ENCODE measurements at regions not wholly inside any gene's neighbourhood (a gene's known extent, or its start where the extent isn't known, plus 50 kb on each side); places are given as distances from the start of the nearest gene placed in this dataset.

- Histone ChIP-seq H3K9me3 (ENCODE audit: control insufficient read depth, insufficient read depth, low read length) (no peaks in the 10 kb centered on the region), H3K9ac (ENCODE audit: low read depth, low read length) (no peak overlapping the region), H3K4me1 (ENCODE audit: insufficient read depth, low read length) (no peaks in the 10 kb centered on the region), H3K36me3 (ENCODE audit: insufficient read depth, low read length) (no peaks in the 10 kb centered on the region)
Measured at GRCh38 chr2:5094192-5094591, 598.0 kb upstream of the SOX11 start.

GRCh38 chr2:5098286-5098685 lies 593.9 kb upstream of the SOX11 start:
- no peaks in the 10 kb centered on the region for H3K9me3 ChIP-seq (ENCODE audit: control insufficient read depth, insufficient read depth, low read length)
- no peaks in the 10 kb centered on the region for H3K4me1 ChIP-seq (ENCODE audit: insufficient read depth, low read length)
- no peaks in the 10 kb centered on the region for H3K36me3 ChIP-seq (ENCODE audit: insufficient read depth, low read length)
- no peak overlapping the region for H3K9ac ChIP-seq (ENCODE audit: low read depth, low read length)

GRCh38 chr2:5102823-5103222 lies 589.4 kb upstream of the SOX11 start:
- H3K9ac ChIP-seq (ENCODE audit: low read depth, low read length) = no peak overlapping the region
- no peaks in the 10 kb centered on the region for H3K36me3 ChIP-seq (ENCODE audit: insufficient read depth, low read length)
- H3K9me3 ChIP-seq (ENCODE audit: control insufficient read depth, insufficient read depth, low read length) = no peaks in the 10 kb centered on the region; the same call in 1 of the 2 replicates
- H3K4me1 ChIP-seq (ENCODE audit: insufficient read depth, low read length) = no peaks in the 10 kb centered on the region

GRCh38 chr2:5111581-5111980 lies 580.6 kb upstream of the SOX11 start:
- no peak overlapping the region for H3K9ac ChIP-seq (ENCODE audit: low read depth, low read length)
- H3K4me1 ChIP-seq (ENCODE audit: insufficient read depth, low read length) = no peaks in the 10 kb centered on the region
- no peaks in the 10 kb centered on the region for H3K36me3 ChIP-seq (ENCODE audit: insufficient read depth, low read length)
- H3K9me3 ChIP-seq (ENCODE audit: control insufficient read depth, insufficient read depth, low read length) = peaks cover 20% of the 10 kb centered on the region

- Histone ChIP-seq H3K9ac (ENCODE audit: low read depth, low read length) (no peak overlapping the region), H3K9me3 (ENCODE audit: control insufficient read depth, insufficient read depth, low read length) (peaks cover 11% of the 10 kb centered on the region), H3K36me3 (ENCODE audit: insufficient read depth, low read length) (no peaks in the 10 kb centered on the region), H3K4me1 (ENCODE audit: insufficient read depth, low read length) (no peaks in the 10 kb centered on the region)
Measured at GRCh38 chr2:5119046-5119445, 573.1 kb upstream of the SOX11 start.

GRCh38 chr2:5121121-5121520 lies 571.1 kb upstream of the SOX11 start:
- Histone ChIP-seq H3K9me3 (ENCODE audit: control insufficient read depth, insufficient read depth, low read length) (no peaks in the 10 kb centered on the region; the same call in 1 of the 2 replicates), H3K9ac (ENCODE audit: low read depth, low read length) (no peak overlapping the region), H3K36me3 (ENCODE audit: insufficient read depth, low read length) (no peaks in the 10 kb centered on the region), H3K4me1 (ENCODE audit: insufficient read depth, low read length) (peaks cover 9% of the 10 kb centered on the region; the same call in 1 of the 2 replicates)

GRCh38 chr2:5121642-5122041 lies 570.5 kb upstream of the SOX11 start:
- no peaks in the 10 kb centered on the region for H3K36me3 ChIP-seq (ENCODE audit: insufficient read depth, low read length)
- H3K4me1 ChIP-seq (ENCODE audit: insufficient read depth, low read length) = peaks cover 9% of the 10 kb centered on the region; the same call in 1 of the 2 replicates

GRCh38 chr2:5123582-5124196 lies 568.5 kb upstream of the SOX11 start:
- Histone ChIP-seq H3K36me3 (ENCODE audit: insufficient read depth, low read length) (no peaks in the 10 kb centered on the region), H3K4me1 (ENCODE audit: insufficient read depth, low read length) (peaks cover 9% of the 10 kb centered on the region; the same call in 1 of the 2 replicates), H3K9ac (ENCODE audit: low read depth, low read length) (no peak overlapping the region), H3K9me3 (ENCODE audit: control insufficient read depth, insufficient read depth, low read length) (no peaks in the 10 kb centered on the region; the same call in 1 of the 2 replicates)

More at GRCh38 chr2:5121642-5122041, 570.5 kb upstream of the SOX11 start:
- no peaks in the 10 kb centered on the region; the same call in 1 of the 2 replicates for H3K9me3 ChIP-seq (ENCODE audit: control insufficient read depth, insufficient read depth, low read length)
- no peak overlapping the region for H3K9ac ChIP-seq (ENCODE audit: low read depth, low read length)

- H3K9ac ChIP-seq (ENCODE audit: low read depth, low read length) = no peak overlapping the region
Measured at GRCh38 chr2:5125017-5125730, 567.0 kb upstream of the SOX11 start.

GRCh38 chr2:5132281-5132680 lies 559.9 kb upstream of the SOX11 start:
- H3K9me3 ChIP-seq (ENCODE audit: control insufficient read depth, insufficient read depth, low read length) = no peaks in the 10 kb centered on the region; the same call in 1 of the 2 replicates

More at GRCh38 chr2:5125017-5125730, 567.0 kb upstream of the SOX11 start:
- no peaks in the 10 kb centered on the region for H3K36me3 ChIP-seq (ENCODE audit: insufficient read depth, low read length)
- H3K9me3 ChIP-seq (ENCODE audit: control insufficient read depth, insufficient read depth, low read length) = no peaks in the 10 kb centered on the region; the same call in 1 of the 2 replicates
- H3K4me1 ChIP-seq (ENCODE audit: insufficient read depth, low read length) = peaks cover 9% of the 10 kb centered on the region; the same call in 1 of the 2 replicates

GRCh38 chr2:5140347-5140746 lies 551.8 kb upstream of the SOX11 start:
- Histone ChIP-seq H3K36me3 (ENCODE audit: insufficient read depth, low read length) (no peaks in the 10 kb centered on the region), H3K9me3 (ENCODE audit: control insufficient read depth, insufficient read depth, low read length) (no peaks in the 10 kb centered on the region), H3K4me1 (ENCODE audit: insufficient read depth, low read length) (no peaks in the 10 kb centered on the region), H3K9ac (ENCODE audit: low read depth, low read length) (no peak overlapping the region)

More at GRCh38 chr2:5132281-5132680, 559.9 kb upstream of the SOX11 start:
- Histone ChIP-seq H3K4me1 (ENCODE audit: insufficient read depth, low read length) (no peaks in the 10 kb centered on the region), H3K36me3 (ENCODE audit: insufficient read depth, low read length) (no peaks in the 10 kb centered on the region), H3K9ac (ENCODE audit: low read depth, low read length) (no peak overlapping the region)

- H3K4me1 ChIP-seq (ENCODE audit: insufficient read depth, low read length) = no peaks in the 10 kb centered on the region
- no peaks in the 10 kb centered on the region; the same call in 1 of the 2 replicates for H3K36me3 ChIP-seq (ENCODE audit: insufficient read depth, low read length)
- H3K9me3 ChIP-seq (ENCODE audit: control insufficient read depth, insufficient read depth, low read length) = peaks cover 2% of the 10 kb centered on the region; the same call in 1 of the 2 replicates
- H3K9ac ChIP-seq (ENCODE audit: low read depth, low read length) = no peak overlapping the region
Measured at GRCh38 chr2:5144159-5144558, 548.0 kb upstream of the SOX11 start.

- H3K4me1 ChIP-seq (ENCODE audit: insufficient read depth, low read length) = no peaks in the 10 kb centered on the region
- H3K9me3 ChIP-seq (ENCODE audit: control insufficient read depth, insufficient read depth, low read length) = peaks cover 2% of the 10 kb centered on the region; the same call in 1 of the 2 replicates
- H3K36me3 ChIP-seq (ENCODE audit: insufficient read depth, low read length) = no peaks in the 10 kb centered on the region; the same call in 1 of the 2 replicates
- no peak overlapping the region for H3K9ac ChIP-seq (ENCODE audit: low read depth, low read length)
Measured at GRCh38 chr2:5145053-5145452, 547.1 kb upstream of the SOX11 start.

GRCh38 chr2:5145801-5146200 lies 546.4 kb upstream of the SOX11 start:
- Histone ChIP-seq H3K36me3 (ENCODE audit: insufficient read depth, low read length) (no peaks in the 10 kb centered on the region; the same call in 1 of the 2 replicates), H3K4me1 (ENCODE audit: insufficient read depth, low read length) (no peaks in the 10 kb centered on the region), H3K9ac (ENCODE audit: low read depth, low read length) (no peak overlapping the region), H3K9me3 (ENCODE audit: control insufficient read depth, insufficient read depth, low read length) (peaks cover 2% of the 10 kb centered on the region; the same call in 1 of the 2 replicates)

All from ES-I3 (cell line).